ENCODE measurements at regions not wholly inside any gene's neighbourhood (a gene's known extent, or its start where the extent isn't known, plus 50 kb on each side); places are given as distances from the start of the nearest gene placed in this dataset.

DNA sequence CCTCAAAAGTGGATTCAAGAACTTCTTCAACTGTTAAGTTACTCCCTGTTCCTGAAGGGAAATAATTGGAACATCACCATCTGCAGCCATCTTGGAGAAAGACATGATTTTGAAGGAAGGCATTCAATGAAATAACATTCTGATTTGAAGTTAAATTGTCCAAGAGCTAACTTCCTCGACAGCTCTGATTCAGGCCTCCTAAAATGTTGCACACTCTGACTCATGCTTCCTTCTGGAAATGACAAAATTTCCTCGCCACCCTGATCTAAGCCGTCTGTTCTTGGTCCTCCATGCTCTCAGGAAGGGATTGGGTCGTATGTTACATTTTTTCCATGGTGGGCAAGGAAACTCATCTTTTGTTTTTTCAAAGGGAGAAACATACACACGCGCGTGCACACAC lies 496.9 kb upstream of the DIPK2B start:
- in situ Hi-C loops (cut with MboI; ENCODE audit: low sequenced_read_pairs, unreplicated experiment), result no loop called here
- DNase-seq (ENCODE audit: low spot score), result no peak
- TF ChIP-seq, protein P1, sequence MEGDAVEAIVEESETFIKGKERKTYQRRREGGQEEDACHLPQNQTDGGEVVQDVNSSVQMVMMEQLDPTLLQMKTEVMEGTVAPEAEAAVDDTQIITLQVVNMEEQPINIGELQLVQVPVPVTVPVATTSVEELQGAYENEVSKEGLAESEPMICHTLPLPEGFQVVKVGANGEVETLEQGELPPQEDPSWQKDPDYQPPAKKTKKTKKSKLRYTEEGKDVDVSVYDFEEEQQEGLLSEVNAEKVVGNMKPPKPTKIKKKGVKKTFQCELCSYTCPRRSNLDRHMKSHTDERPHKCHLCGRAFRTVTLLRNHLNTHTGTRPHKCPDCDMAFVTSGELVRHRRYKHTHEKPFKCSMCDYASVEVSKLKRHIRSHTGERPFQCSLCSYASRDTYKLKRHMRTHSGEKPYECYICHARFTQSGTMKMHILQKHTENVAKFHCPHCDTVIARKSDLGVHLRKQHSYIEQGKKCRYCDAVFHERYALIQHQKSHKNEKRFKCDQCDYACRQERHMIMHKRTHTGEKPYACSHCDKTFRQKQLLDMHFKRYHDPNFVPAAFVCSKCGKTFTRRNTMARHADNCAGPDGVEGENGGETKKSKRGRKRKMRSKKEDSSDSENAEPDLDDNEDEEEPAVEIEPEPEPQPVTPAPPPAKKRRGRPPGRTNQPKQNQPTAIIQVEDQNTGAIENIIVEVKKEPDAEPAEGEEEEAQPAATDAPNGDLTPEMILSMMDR (IDR thresholded peaks at IDR 0.05; ENCODE audit: borderline replicate concordance, control extremely low read depth, extremely low read depth, insufficient read depth, missing control alignments), result no peak

DNA sequence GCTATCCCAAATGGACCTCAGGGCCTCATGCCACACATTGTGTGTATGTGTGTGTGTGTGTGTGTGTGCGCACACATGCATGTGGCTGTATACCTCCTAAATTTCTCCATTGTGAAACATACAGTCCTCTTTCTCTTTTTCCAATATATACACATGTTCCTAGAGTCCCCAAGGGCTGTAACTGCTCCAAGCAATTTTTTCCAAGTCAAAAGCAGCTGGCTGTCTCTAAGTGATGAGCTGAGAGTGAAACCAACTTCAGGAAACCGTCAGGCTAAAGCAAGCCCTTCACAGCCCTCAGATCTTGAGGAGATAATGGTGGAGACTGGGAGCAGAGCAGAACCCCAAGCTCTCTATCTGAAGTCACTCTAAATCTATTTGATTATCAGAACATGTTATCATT lies 496.1 kb upstream of the DIPK2B start:
- TF ChIP-seq, protein P1 (IDR thresholded peaks at IDR 0.05; ENCODE audit: borderline replicate concordance, control extremely low read depth, extremely low read depth, insufficient read depth, missing control alignments), result no peak
- no peak for DNase-seq (ENCODE audit: low spot score)
- in situ Hi-C loops (cut with MboI; ENCODE audit: low sequenced_read_pairs, unreplicated experiment), result no loop called here

DNA sequence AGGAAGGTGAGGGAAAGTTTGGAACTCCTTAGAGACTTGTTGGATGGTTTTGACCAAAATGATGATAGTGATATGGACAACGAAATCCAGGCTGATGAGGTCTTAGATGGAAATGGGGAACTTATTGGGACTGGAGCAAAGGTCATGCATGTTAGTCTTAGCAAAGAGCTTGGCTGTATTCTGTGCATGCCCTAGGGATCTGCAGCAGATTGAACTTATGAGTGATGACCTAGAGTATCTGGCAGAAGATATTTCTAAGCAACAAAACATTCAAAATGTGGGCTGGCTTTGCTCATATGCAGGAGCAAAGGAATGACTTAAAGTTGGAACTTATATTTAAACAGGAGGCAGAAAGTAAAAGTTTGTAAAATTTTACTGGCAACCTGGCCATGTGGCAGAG lies 489.3 kb upstream of the DIPK2B start:
- in situ Hi-C loops (cut with MboI; ENCODE audit: low sequenced_read_pairs, unreplicated experiment), result no loop called here
- DNase-seq (ENCODE audit: low spot score), result no peak
- TF ChIP-seq, protein P1 (IDR thresholded peaks at IDR 0.05; ENCODE audit: borderline replicate concordance, control extremely low read depth, extremely low read depth, insufficient read depth, missing control alignments), result no peak

DNA sequence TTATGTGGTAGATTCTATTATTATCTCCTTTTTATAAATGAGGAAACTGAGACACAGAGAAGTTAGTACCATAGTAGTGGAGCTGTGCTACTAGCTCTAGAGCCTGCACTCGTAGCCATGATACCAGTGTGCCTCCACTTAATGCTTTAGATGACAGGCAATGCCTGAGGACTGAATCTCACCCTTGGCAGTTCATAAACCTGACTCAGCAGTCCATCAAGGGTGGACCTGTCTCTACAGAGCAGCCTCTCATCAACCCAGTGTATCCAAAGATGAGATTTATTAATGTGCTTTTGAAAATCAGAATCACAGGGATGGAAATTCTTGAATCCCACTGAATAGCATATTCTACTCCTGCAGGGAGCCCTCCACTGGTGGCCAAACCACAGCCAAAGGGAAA lies 483.2 kb upstream of the DIPK2B start:
- in situ Hi-C loops (cut with MboI; ENCODE audit: low sequenced_read_pairs, unreplicated experiment), result no loop called here
- TF ChIP-seq, protein P1 (IDR thresholded peaks at IDR 0.05; ENCODE audit: borderline replicate concordance, control extremely low read depth, extremely low read depth, insufficient read depth, missing control alignments), result no peak
- DNase-seq (ENCODE audit: low spot score), result no peak

DNA sequence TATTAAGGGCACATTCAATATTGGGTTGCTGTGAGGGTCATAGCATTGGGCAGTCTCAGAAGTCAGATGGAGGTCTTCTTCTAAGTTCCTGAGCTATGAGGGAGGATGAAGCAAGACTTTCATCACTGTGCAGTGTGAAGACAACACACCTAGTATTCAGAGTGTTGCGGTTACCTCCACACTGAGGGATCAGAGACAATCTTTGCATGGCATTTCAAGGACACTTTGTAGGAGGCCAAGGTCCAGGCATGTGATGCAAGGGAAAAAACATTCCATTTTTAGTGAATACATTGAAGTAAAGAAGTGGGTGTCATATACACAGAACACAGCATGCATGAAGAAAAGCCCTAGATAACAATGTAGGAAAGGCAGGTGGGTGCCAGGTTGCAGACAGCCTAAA lies 481.2 kb upstream of the DIPK2B start:
- TF ChIP-seq, protein P1 (IDR thresholded peaks at IDR 0.05; ENCODE audit: borderline replicate concordance, control extremely low read depth, extremely low read depth, insufficient read depth, missing control alignments), result no peak
- DNase-seq (ENCODE audit: low spot score), result no peak
- in situ Hi-C loops (cut with MboI; ENCODE audit: low sequenced_read_pairs, unreplicated experiment), result no loop called here

DNA sequence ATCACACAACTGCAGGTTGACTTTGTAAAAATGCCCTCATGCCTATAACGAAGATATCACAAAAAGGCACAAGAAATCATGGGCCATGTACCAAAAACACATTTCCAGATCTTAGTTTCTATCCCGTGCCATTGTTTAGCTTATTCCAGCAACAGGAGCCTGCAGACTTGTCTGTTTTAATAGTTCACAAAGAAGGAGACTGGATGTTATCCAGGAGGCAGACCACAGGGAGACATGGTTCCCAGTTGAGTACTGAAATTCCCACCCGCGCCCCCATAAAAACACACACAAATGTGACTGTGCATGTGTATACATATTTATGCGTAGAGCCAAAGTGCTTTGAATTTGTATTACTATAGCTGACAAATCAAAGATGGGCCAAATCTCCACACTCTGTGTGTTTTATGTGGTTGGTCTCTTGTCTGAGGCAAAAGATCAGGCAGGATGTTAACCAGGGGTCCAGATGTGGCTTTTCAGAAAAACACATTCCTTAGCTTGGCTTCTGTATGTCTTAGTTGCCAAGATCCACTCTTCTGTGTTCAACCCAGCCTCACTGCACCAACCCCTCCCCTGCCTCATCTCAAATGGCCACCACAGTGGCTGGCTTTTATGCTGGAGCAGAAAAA lies 469.2 kb upstream of the DIPK2B start:
- TF ChIP-seq, protein P1 (IDR thresholded peaks at IDR 0.05; ENCODE audit: borderline replicate concordance, control extremely low read depth, extremely low read depth, insufficient read depth, missing control alignments), result no peak
- DNase-seq (ENCODE audit: low spot score), result no peak
- in situ Hi-C loops (cut with MboI; ENCODE audit: low sequenced_read_pairs, unreplicated experiment), result no loop called here
